Germinal center (tissue), 1 donor: ENCODE measurements at regions not wholly inside any gene's neighbourhood (a gene's known extent, or its start where the extent isn't known, plus 50 kb on each side); places are given as distances from the start of the nearest gene placed in this dataset.

ENCODE experiments used
- DNase-seq: peaks from one replicate; pipeline ENCODE4 v3.0.0; 2012; ENCODE audit warnings: mixed read lengths, low spot score

DNA sequence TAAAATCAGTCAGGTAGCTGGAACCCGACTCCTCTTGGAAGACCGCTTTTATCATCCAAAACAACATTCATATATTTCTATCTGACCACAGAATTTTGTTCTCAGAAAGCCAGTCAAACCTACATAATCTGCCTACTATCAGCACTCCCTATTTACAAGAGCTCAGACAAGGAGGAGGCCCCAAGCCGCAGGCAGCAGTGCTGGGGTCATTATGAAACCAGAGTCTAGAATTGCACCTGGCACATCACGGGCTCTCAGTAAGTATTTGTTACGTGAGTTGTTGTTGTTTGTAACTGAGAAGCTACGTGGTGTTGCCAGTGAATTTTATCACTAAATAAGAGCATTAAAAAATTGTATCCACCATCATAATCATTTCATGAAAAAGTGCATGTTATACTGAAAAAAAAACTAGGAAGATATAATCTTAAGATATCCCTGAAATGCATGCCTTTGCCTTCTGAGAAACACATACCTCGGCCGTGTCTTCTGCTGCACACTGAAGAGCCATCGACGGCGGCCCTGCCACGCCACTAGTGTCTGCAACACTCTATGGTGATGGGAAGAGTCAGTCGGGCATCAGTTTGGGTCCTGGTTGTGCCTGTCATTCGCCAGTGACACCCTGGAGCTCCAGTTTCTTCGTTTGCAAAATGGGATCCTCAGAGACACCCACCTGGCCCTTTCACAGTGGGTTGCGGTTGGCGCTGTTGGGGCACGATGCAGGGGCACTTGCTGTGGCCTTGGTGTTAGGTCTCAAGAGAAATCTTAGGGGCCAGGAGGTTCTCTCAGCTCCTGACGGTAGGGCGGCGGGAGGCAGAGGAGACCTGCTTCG is 505.9 kb downstream of the EIPR1 start:
- DNase-seq: no peak

GRCh38 chr2:2870106-2870505 is 507.5 kb downstream of the EIPR1 start:
- no peak for DNase-seq

- no peak for DNase-seq
Observed at GRCh38 chr2:2869553-2869952, 508.1 kb downstream of the EIPR1 start.

DNA sequence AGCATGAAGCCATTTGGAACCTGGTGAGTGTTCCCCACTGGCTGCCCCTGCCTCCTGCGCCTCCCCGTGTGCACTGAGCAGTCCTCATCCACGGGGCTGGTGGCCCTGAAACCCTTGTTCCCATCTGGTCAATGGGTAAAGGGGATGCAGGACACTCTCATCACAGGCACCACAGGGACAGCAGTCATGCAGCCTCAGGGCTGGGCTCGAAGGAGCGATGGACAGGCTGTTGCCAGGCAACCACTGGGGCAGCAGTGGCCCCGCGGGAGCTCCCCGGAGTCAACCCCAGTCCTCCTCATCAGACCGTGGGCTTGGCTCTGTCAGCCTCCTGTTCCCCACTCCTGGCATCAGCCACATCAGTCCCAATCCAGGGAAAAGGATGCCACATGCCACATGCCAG is 509.5 kb downstream of the EIPR1 start:
- no peak for DNase-seq

GRCh38 chr2:2867397-2867979 is 510.1 kb downstream of the EIPR1 start:
- DNase-seq: no peak

DNA sequence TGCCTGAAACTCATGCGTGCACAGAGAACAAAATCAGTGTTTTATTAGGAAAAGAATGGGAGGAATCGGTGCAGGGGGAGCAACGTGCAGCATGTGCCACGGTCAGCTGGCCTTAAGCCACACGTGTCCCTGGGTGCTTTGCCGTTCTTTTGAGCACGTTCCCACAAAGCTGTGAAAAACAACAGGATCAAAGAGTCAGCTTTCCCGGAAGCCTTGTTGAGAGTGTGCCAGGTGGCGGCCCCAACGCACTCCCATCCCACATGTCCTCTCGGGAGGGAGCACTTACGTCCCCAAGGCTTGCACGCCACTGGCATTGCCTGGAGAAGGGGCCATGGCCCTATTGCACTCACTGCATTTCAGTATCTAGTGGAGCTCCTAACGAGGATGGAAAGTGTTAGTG is 511.2 kb downstream of the EIPR1 start:
- DNase-seq: no peak

- no peak for DNase-seq
Observed at GRCh38 chr2:2862386-2862785, 515.2 kb downstream of the EIPR1 start.

DNA sequence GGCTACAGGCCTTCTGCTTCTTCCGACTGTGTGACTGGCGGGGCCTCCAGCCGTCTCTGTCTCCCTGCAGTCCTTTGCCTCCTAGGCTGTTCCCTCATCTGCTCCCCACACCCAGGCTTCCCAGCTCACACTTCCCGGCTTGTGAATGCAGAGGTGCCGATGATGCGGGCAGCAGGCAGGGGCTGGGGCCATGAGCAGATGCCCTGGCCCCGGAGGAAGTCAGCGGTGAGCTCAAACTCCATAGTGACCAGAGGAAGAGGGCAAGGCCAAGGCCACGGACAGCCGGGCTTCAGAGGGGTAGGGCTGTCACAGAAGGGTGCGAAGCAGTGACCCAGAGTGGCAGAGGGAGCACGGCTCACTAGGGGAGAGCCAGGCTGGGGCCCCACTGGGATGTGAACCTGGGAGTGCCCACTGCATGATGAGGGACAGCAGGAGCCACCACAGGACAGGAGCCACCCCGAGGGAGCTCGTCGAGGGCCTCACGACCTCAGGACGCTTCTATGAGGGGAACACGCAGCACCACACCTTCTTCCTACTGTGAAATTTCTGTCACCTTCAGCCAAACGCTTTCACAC is 515.9 kb downstream of the EIPR1 start:
- no peak for DNase-seq

DNA sequence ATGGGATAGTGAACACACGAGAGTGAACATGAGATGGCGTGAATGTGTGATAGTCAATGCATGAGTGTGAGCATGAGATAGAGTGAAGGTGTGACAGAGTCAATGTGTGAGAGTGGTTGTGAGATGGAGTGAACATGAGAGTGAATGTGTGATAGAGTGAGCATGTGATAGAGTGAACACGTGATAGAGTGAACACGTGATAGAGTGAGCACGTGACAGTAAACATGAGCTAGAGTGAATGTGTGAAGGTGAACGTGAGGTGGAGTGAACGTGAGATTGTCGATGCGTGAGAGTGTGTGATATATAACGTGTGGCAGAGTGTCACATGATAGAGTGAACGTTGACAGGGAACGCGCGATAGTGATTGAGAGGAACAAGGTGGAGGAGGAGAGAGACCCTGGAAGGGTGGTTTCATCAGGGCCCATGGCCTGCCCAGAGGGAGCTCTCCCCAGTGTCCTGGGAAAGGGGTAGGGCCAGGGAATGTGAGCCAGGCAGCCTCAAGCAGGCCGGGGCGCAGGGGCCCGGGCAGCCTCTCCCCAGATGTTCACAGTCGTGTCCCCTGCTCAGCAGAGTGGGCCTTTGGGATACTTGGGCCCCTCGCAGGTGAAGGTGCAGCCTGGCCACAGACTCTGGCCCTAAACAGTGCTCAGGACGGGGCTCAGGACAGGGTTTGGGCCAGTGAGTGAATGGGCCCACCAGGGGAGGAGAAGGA is 516.9 kb downstream of the EIPR1 start:
- DNase-seq: no peak

GRCh38 chr2:2859732-2860131 is 517.9 kb downstream of the EIPR1 start:
- DNase-seq: no peak

- no peak for DNase-seq
Observed at GRCh38 chr2:2859164-2859563, 518.5 kb downstream of the EIPR1 start.

GRCh38 chr2:2856723-2857415 is 520.7 kb downstream of the EIPR1 start:
- no peak for DNase-seq

- DNase-seq: no peak
Observed at GRCh38 chr2:2855297-2855696, 522.3 kb downstream of the EIPR1 start.

GRCh38 chr2:2853346-2853745 is 522.3 kb upstream of the MYT1L start:
- DNase-seq: no peak

GRCh38 chr2:2851806-2852777 is 521.0 kb upstream of the MYT1L start:
- no peak for DNase-seq

GRCh38 chr2:2851316-2851715 is 520.2 kb upstream of the MYT1L start:
- DNase-seq: no peak

DNA sequence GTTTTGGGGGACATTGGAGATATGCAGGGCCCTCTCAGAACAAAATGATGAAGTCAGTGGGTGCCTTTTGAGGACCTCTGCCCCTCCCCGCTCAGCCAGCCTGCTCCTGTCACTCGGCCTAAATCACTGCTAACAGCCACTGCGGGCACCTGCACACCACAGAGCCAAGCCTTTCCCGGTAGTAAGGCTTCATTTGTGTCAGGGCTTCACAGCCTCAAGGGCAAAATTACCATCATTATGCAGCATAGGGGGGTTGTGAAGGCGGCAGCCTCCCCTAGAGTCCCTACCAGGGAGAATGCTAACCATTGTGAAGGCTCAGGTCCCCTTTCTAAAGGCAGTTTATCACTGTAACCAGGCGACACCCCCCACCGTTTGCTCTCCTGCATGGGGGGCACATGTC is 519.8 kb upstream of the MYT1L start:
- DNase-seq: no peak

- DNase-seq: no peak
Observed at GRCh38 chr2:2850218-2850755, 519.2 kb upstream of the MYT1L start.

DNA sequence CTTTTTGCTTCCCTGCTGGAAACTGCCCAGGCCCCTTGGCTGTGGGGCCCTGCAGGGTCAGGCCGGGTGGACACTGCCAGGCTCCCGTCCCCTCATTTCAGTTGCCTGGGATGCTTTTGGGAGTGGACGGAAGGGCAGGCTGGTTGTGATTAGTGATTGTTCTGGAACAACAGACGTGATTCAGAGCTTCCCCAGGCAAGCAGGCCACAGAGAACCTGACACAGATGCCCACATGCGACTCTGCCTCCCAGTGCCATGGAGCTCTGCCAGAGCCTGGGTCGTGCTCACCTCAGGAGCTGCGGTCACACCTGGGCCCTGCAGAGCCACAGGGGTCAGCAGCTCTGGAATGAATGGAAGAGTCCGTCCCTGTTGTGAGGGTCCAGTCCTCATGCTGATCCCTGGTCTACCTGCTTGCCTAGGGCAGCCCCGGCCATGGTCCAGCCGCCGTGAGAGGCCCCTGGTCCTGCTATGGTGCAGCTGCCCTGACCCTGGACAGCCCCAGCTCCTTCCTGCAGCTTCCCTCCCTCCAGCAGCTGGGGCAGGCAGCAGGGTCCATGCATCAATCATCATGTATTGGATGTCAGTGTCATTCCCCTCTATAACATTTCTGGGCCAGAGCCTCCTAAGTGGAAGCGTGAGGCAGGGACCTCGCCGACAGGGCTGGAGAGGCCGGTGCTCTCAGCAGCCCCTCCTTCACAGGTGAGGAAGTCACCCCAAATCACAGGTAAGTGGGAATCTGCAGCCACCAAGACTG is 518.6 kb upstream of the MYT1L start:
- no peak for DNase-seq
